Kidney glomerular epithelial cell (primary cell): ENCODE measurements at regions not wholly inside any gene's neighbourhood (a gene's known extent, or its start where the extent isn't known, plus 50 kb on each side); places are given as distances from the start of the nearest gene placed in this dataset.
A peak's percentile ranks its signal among the peaks of the same experiment; 100 is the strongest.
"Not testable (repeated sequence)": the region's sequence is repeated elsewhere in the genome, so short reads cannot be mapped to it uniquely, and the experiment has no call there.

Source experiments
- DNase-seq: peaks from one replicate; lab custom pipeline; 2025; lab: John Stamatoyannopoulos, UW

DNA sequence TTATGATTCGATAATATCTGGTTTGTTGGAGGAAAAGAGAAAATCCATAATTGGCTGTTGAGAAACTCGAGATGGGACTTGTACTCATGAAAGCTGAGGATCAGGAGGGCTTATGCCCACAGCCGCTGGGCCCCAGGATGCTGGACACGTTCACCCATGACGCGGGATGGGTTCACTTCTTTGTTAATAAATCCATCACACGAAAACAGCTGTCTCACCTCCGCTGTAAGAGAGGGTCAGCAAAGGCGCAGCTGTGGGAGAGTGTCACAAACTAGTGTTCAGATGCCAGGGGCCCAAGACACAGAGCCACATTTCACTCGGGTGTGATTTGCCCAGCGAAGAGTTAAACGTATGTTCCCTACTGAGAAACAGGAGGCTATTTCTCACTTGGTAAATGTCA, 315.1 kb downstream of the THBS2 start:
- no peak for DNase-seq

DNA sequence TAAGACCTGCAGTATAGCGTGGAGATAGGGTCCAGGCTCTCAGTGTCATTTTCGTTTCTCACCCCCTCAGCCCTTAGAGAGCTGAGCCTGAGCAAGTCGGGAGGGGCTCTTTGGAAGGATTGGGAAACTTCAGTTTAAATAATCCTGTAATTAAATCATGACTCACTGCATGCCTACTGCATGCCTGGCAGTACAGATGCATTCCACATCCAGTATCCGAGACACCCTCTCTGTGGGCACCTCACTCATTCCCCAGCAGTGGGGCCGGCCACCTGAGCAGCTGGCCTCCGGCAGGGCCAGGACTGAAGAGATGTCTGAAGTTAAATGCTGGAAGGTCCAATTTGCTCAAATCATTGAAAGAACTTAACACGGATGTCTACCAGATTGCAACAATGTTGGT, 316.6 kb downstream of the THBS2 start:
- peak; percentile 16 for DNase-seq

DNA sequence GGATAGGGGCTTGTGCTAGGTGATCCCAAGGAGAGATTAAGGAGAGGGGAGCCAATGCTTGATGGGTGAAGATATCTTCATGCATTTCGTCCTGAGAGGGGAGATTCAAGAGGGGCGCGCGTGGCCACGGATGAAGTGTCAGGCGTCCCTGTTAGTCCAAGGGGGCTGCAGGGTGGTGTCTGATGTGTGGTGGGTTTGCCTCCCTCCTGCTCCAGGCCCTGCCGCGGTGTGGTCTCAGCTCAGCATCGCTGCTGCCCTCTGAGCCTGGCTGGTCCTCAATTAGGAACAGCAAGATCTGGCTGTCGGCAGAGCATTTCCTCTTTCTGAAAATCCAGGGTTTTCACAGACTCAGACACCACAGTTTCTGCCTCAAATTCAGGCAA, 318.0 kb downstream of the THBS2 start:
- no peak for DNase-seq

DNA sequence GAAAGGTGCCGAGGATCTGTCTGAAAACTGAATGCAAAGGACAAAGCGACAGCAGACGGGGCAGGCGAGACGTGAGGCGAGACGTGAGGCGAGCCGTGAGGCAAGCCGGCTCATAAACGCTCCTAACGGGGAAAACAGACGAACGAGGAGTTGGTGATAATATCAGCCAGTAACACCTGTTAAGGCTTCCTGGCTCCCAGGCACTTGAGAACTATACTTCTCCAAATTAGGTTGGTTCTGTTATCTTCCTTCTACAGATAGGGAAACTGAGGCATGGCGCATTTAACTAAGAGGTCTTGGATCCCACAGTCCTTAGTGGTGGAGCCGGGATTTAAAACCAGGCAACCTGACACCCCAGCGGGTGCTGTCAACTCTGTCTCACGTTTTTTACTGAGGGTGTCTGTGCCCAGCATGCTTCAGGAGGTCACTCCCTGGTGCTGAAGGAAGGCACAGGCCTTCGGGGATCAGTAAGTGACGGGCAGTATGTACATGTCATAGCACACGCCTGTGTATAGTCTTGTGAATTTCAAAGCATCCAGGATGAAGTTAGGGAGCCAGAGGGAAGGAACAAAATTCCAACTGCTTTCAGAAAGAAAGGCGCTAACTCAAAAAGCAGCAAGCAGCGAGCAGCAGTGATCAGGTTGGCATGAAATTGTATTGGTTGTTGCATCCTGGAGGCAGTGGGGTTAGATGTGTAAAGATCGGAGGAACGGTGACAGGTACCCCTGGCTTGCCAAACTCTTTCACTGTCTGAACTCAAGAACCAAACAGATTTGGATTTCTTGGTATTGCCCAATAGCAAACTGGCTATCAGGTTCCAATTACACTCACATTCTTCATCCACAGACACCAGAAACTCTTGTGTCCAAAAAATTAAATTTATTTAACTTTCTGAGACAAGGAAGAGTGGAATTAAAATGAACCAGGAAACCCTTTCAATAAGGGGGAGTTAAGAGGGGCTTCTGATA, 318.7 kb downstream of the THBS2 start:
- DNase-seq: no peak

DNA sequence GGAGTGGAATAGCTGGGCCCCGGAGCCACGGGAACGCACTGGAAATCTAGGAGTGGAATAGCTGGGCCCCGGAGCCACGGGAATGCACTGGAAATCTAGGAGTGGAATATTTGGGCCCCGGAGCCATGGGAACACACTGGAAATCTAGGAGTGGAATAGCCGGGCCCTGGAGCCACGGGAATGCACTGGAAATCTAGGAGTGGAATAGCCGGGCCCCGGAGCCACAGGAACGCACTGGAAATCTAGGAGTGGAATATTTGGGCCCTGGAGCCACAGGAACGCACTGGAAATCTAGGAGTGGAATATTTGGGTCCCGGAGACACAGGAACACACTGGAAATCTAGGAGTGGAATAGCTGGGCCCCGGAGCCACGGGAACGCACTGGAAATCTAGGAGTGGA, 321.5 kb downstream of the THBS2 start:
- not testable (repeated sequence) for DNase-seq

DNA sequence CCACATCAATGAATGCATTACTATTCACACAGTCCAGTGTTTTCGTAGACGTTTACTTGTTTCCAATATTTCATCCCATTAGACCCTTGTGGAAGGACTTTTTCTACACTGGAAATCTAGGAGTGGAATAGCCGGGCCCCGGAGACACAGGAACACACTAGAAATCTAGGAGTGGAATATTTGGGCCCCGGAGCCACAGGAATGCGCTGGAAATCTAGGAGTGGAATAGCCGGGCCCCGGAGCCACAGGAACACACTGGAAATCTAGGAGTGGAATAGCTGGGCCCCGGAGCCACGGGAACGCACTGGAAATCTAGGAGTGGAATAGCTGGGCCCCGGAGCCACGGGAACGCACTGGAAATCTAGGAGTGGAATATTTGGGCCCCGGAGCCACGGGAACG, 322.6 kb downstream of the THBS2 start:
- not testable (repeated sequence) for DNase-seq

DNA sequence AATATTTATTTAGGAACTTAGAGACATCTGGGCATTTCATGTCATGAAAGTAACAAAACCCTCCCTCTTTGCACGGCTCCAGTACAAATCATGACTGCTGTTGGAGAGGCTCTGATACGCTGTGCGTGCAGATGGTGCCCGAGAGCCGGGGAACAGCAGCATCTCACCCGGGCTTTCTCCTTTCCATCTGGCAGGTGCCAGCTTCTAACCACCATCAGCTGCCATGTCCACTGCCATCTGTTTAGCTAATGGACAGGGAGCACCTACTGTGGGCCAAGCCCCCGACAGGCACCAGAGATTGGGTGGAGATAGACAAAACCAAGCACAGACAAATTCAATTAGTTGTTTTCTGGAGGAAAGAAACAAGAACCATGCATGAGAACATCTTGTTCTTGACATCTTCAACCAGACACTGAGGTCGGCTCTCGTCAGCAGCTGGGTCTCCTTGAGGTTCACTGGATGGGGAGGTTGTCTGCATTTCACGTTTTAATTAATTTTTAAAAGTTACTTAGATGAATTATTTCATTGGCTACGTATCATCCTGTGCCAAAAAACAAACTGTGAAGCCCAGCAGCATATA, 323.7 kb downstream of the THBS2 start:
- no peak for DNase-seq

DNA sequence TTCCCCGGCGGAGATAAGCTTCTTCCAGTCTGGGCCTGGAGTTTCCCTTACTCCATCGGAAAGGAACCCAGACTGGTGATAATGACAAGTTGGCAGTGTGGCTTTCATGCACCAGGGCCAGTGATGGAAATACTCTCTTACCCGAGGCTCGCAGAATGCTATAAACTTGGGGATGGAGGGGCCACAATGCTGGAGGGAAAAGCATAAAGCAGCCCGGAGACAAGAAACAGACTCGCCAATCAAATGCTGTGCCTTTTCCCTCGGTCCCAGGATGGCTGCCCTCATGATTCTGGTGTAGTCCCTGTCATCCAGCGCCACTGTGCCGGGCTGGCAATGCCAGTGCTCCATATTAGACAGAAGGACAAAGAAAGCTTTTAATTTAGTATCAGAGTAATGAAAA, 325.6 kb downstream of the THBS2 start:
- DNase-seq: no peak

DNA sequence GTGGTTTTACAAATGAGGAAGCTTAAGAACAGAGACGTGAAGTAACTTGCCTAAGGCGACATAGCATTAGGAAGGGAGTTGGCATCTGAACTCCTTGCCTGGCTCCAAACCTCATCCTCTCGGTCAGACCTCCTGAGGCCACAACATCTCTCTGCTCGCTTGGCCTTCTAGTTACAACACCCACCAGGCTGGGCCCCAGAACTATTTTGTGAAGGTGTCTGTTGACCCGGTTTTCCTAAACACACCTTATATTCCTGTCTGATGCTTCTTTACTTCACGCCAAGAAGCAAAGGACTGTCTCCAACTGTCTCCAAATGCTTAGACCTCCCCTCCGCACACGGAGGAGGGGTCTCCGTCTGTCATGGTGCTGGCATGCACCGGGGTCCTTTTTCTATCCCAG, 326.6 kb downstream of the THBS2 start:
- no peak for DNase-seq

DNA sequence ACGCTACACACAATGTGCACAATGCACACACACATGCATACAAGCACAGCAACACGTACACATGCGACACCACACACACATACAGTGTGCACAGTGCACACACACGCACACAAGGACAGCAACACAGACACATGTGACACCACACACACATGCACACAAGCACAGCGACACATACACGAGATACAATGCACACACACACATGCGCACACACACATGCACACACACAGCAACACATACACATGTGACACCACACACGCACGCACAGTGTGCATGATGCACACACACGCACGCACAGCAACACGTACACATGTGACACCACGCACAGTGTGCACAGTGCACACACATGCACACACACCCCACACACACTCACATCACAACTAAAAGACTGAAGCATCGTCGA, 327.3 kb downstream of the THBS2 start:
- DNase-seq: no peak

DNA sequence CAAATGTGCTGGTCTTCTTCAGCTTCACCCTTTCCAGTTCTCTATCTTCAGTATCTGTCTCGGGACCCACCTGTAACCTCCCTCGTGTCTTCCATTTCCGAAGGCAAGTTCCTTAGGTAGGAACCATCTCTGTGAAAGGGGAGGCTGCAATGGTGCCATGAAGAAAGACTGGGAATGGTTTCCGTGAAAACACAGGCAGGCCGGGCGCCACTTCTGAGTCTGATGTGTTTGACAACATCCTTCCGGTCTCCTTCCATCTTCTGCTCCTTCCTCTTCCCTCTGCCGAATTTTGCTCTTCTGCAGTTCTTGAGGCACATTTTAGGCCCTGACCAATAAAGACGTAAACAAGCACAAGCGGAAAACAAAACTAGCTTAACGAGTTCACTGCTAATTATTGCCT, 328.0 kb downstream of the THBS2 start:
- DNase-seq: no peak

DNA sequence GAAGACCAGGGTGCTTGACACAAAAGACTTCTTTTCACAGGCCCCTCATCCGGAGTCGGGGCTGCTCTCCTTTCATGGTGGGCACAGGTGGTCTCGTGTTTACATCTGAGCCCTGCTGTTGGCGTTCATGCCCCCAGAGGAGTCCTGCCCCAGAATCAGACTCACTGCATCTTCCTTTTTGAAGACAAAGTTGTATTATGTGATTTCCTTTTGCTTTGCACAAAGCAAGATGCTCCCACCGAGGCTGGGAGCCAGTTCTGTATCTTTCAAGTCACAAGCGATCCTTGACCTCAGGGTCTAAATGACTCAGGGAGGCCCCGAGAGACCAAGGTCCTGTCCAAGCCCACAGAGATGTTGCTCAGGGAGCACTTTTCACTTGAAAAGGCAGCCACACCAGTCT, 330.5 kb downstream of the THBS2 start:
- DNase-seq: no peak

DNA sequence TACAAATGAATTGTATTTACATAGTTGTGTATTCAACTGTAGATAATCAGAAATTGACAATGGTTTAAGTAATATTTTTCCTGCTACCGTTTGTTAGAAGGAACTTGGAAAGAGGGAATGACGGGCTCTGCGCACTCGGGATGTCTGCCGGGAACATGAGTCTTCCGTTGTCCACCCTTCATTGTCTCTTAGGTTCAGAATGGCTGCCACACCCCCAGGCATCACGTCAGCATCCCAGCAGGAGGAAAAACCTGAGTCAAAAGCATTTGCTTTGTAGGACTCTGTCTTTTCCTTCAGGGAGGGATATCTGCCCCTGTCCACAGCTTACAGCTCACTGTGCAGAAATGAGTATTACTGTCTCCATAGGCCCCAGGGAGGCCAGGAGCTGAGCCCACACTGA, 331.2 kb downstream of the THBS2 start:
- no peak for DNase-seq

DNA sequence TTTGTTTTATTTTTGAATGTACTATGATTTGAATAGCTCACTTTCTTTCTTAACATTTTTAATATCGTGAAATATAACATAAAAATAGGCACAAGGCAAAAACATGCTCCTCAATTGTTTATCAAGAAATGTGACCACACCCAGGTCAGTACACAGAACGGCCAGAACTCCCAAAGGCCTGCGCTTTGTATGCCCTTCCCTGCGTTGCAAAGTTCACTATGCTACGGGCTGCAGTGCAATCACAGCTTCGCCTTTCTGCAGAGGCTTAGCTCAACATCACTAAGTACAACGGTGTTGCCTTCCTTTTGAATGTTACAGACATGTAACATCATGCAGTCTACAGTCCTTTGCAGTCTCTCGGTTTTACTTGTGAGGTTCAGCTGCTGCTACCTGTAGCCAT, 333.4 kb downstream of the THBS2 start:
- no peak for DNase-seq

DNA sequence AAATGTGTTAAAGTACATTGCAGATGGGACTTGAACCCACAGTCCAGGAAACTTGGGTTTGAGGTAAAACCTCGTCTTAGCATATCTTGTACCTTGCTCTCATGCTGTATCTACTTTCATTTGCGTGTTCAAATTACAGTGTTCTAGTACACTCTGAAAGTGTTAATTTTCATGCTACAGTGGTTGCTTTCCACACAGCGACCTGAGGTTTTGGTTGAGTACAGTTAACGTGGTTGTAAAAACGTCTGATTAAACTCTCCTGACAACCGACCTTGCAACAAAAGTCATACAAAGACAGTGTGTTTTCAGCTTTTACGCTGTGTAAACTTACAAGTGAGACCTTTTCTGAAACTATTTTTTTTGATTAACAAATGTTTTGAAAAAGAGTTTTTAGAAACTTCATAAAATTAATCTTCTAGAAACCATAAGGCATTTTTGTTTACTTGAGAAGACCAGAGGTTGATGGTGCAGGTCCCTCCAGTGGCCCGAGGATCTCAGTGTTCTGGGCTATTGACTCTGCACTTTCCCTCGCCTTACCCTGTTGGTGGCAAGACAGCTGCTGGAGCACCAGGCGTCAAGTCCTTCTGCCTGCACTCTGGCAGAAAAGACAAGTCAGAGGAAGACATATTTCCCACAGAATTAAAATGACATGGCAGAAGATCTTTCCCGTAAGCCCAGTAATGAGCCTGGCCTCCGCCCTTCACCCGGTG, 334.0 kb downstream of the THBS2 start:
- no peak for DNase-seq

DNA sequence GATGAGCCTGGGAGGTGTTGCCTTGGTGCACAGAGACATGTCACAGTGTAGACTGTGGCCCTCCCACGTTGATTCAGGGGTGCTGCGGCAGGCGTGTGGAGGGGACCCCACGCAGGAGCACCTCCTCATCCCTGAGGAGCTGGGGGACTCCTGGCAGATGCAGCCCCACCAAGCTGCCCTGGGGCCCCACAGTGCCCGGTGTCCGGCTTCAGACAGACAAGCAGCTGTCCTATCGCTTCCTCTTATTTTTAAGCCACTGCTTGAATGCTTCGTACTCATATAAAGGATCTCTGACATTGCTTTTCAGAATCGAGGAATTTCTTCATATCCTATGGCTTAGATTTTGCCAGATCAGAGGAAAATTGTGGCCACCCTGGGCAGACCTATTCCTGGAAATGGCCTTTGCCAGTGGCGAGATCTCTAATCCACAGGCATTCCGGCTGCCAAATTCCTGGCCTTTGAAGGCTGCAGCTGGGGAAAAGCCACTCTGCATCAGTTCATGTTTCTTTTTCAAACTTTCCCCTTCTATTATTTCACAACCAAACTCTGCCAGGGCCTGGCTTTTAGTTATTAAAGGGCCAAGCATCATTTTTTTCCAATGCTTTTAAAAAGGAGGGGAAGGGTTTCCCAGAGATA, 337.0 kb downstream of the THBS2 start:
- no peak for DNase-seq

DNA sequence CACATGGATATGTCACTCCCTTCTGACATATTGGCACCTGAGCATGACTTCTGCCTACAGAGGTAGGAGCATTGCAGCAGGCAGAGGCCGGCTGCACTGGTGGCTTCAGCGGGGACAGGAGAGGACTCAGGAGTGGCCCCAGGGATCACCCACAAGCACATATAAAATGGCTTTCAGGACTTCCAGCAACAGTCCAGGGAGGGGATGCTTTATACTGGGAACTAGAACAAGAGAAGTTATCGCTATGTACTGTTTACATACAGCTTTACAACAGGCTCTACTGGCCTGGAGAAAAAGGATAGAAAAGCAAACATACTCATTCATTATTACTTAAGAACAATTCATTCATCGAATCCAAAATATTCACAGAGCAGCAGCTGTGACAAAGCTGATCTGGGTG, 337.8 kb downstream of the THBS2 start:
- DNase-seq: no peak

DNA sequence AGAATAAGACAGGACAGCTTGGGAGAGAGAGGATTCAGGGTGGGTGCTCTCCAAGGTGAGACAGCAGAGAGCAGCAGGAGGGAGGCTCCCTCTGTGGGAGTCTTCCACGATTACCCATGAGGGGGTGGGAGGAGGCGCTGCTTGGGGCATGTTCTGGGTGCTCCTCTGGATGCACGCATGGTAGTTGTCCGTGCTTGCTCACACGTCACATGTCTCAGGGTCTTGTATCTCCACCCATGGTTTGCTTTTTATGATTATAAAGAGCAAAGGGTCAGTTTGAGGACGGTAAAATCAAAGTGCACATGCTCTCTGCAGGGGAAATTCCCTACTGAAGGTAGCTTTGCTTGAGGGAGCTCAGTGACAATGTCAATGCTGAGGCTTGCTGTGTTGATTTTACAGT, 338.4 kb downstream of the THBS2 start:
- DNase-seq: no peak

DNA sequence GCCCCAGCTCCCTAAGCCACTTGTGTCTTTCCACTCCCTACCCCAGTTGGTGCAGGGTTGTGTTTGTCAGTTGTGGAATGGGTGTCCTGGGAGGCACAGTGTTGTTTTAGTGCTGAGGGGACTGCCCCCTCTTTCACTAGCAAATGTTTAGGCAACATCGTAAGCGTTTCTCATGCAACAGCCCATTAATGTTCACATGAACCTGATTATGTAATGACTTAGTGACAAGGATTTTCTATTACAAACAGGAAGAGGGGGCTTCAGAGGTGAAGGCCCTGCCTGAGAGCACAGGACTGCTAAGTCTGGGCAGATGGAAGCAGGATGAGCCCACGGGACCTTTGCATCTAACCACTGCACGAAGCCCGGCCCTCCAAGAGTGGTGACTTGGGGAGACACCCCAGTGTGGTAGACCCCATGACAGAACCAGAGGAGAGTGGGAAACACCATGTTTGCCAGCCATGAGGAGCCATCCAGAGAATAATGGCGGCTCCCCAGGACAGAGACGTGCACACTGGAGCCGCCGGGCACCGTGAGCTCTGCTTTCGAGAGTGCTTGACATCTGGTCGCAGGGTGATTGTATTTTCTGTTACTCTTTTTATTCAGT, 339.7 kb downstream of the THBS2 start:
- no peak for DNase-seq

DNA sequence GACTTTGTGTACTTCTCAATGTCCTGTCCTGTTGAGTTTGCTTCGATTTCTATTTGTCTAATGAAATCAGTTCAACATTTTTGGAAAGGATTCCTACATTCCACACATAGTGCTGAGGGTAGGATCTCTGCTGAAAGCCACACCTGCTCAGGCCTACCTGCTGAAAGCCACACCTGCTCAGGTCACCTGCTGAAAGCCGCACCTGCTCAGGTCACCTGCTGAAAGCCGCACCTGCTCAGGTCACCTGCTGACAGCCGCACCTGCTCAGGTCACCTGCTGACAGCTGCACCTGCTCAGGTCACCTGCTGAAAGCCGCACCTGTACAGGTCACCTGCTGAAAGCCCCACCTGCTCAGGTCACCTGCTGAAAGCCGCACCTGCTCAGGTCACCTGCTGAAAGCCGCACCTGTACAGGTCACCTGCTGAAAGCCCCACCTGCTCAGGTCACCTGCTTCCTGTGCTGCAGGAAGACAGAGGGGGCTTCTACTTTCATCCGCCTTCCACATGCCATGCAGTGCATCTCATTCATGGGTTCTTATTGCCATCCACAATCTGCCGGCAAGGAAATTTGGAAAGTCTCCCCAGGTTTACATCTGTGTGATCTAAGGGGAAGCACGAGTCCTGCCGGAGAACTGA, 340.3 kb downstream of the THBS2 start:
- DNase-seq: not testable (repeated sequence)

DNA sequence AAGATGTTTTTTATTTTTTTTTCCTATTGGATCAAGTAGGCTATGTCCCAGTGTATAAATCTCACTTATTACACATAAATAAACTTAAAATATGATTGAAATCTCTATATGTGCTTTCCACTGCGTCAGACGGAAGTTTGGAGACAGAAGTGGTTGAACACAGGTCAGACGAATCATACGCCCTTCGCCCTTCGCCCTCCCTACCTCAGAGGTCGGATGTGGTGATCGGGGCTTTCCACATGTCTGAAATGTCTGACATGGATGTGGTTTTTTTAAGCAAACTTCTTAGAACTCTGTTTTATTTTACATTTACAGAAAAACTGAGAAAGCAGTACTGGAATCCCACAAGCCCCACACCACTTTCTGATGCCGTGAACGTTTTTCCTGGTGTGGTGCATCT, 344.4 kb downstream of the THBS2 start:
- no peak for DNase-seq

DNA sequence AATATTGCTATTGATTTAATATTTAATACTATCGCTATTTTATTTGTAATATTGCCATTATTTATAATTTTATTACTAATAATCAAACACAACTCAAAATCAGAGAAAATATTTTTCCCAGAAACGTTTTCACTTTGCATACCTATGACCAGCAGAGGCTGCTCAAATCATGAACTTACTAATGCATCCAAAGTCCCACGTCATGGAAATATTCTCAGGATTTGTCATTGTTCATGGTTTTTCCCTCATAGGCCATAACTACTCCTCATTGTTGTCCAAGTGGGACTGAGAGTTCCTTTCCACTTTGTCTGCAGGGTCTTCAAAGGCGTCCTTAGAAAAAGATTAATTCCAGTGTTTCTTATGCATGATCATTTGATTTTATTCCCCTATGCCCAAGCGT, 344.8 kb downstream of the THBS2 start:
- DNase-seq: peak; percentile 1
